IMR-90 (cell line): ENCODE measurements at regions not wholly inside any gene's neighbourhood (a gene's known extent, or its start where the extent isn't known, plus 50 kb on each side); places are given as distances from the start of the nearest gene placed in this dataset.

Experiments
- RCOR1 ChIP-seq: IDR thresholded peaks from 2 replicates; pipeline ENCODE4 v1.6.1; 2012; ENCODE audit warnings: mild to moderate bottlenecking, low read length, improper control_type of control experiment; ENCODE audit not compliant: insufficient replicate concordance
- TF ChIP-seq, protein P1 (sequence below): fragments of 150-350 bp; IDR thresholded peaks from 2 replicates; pipeline ENCODE4 v1.6.1; 2016; ENCODE audit warnings: low read depth, mild to moderate bottlenecking, low read length, moderate library complexity, borderline replicate concordance
- TF ChIP-seq, protein P2 (sequence below): conservative IDR thresholded peaks from 2 replicates; pipeline ENCODE4 v1.5.1; 2012; ENCODE audit warnings: mild to moderate bottlenecking, low read depth, low read length, improper control_type of control experiment
- TF ChIP-seq, protein P3 (sequence below): fragments of 150-350 bp; IDR thresholded peaks from 2 replicates; pipeline ENCODE4 v1.6.1; 2017; ENCODE audit warnings: mild to moderate bottlenecking, antibody characterized with exemption, low read length, low read depth

DNA sequence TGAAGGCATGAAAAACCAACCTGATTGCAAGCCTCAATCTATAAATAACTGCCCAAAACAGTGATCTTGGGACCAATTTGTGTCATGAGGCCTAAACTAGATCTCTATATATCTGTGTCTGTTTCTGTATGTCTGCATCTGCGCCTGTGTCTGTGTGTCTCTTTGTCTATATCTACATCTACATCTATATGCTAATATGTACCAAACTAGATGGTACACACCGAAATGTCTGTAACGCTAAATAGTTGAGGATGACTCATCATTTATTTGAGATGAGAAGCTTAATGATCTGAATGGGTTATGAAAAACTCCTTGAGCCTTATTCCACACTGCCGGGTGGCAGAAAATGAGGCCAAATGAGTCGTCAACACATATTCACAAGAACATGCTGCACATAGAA lies 982.3 kb downstream of the ROBO2 start:
- TF ChIP-seq RCOR1 = no peak
- TF ChIP-seq, protein P1, sequence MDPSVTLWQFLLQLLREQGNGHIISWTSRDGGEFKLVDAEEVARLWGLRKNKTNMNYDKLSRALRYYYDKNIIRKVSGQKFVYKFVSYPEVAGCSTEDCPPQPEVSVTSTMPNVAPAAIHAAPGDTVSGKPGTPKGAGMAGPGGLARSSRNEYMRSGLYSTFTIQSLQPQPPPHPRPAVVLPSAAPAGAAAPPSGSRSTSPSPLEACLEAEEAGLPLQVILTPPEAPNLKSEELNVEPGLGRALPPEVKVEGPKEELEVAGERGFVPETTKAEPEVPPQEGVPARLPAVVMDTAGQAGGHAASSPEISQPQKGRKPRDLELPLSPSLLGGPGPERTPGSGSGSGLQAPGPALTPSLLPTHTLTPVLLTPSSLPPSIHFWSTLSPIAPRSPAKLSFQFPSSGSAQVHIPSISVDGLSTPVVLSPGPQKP = no peak
- TF ChIP-seq, protein P2, sequence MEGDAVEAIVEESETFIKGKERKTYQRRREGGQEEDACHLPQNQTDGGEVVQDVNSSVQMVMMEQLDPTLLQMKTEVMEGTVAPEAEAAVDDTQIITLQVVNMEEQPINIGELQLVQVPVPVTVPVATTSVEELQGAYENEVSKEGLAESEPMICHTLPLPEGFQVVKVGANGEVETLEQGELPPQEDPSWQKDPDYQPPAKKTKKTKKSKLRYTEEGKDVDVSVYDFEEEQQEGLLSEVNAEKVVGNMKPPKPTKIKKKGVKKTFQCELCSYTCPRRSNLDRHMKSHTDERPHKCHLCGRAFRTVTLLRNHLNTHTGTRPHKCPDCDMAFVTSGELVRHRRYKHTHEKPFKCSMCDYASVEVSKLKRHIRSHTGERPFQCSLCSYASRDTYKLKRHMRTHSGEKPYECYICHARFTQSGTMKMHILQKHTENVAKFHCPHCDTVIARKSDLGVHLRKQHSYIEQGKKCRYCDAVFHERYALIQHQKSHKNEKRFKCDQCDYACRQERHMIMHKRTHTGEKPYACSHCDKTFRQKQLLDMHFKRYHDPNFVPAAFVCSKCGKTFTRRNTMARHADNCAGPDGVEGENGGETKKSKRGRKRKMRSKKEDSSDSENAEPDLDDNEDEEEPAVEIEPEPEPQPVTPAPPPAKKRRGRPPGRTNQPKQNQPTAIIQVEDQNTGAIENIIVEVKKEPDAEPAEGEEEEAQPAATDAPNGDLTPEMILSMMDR = no peak
- TF ChIP-seq, protein P3, sequence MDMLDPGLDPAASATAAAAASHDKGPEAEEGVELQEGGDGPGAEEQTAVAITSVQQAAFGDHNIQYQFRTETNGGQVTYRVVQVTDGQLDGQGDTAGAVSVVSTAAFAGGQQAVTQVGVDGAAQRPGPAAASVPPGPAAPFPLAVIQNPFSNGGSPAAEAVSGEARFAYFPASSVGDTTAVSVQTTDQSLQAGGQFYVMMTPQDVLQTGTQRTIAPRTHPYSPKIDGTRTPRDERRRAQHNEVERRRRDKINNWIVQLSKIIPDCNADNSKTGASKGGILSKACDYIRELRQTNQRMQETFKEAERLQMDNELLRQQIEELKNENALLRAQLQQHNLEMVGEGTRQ = no peak
